ENCODE measurements at regions not wholly inside any gene's neighbourhood (a gene's known extent, or its start where the extent isn't known, plus 50 kb on each side); places are given as distances from the start of the nearest gene placed in this dataset.

DNA sequence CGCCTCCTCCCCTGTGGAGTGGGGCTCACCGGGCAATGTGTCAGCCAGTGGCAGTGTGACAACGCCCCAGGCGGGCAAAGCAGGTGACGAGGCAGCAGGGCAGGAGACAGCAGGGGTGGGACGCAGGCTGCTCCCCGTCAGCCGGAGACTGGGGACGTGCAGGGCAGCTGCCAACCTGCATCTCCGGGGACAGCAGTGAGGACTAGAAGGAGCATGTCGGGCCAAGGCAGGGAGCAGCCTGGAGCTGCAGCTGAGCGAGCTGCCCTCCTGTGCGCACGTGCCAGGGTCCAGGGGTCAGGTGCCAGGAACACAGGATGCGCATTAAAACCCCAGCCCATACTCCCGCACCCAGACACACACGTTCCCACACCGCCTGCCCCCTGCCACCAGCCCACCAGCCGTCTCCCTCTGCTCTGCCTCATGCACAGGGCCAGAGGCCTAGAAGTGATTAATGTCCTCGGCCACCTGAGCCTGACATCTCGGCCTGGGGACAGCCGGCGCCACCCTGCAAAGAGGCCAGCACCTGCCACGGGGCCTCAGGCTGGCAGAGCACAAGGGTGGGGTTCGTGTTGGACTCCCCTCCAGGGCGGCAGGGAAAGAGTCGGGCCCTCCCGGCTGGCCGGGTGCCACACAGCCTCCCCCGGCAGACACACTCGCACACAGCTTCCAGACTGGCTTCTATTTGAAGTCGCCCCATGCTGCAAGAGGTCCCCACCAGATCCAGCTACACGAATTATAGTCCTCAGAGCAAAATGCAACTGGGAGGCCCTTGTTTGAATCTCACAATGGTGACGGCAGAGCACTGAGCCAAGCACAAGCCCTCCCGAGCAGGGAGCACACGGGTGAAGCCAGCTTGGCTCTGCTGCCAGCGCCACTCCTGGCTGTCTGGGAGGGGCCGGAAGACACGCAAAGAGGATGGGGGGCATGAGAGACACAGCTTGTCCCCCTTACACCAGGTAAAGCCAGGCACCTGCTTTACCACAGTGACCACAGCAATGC, 90.4 kb downstream of the RBFOX3 start:
- H3K27ac ChIP-seq = no peak overlapping the region
- WGBS, 4 donors = 77 to 83% (median 79%) methylated on average over 30 to 39 of the region's 39 CpGs
- H3K36me3 ChIP-seq = no peaks in the 10 kb centered on the region
- intact Hi-C loops (cut with DNase I) = no loop called here
- no peak overlapping the region for H3K4me3 ChIP-seq
- no peaks in the 10 kb centered on the region for H3K4me1 ChIP-seq
- DNase-seq (no peak), ATAC-seq (no peak)
- TF ChIP-seq, protein P1, sequence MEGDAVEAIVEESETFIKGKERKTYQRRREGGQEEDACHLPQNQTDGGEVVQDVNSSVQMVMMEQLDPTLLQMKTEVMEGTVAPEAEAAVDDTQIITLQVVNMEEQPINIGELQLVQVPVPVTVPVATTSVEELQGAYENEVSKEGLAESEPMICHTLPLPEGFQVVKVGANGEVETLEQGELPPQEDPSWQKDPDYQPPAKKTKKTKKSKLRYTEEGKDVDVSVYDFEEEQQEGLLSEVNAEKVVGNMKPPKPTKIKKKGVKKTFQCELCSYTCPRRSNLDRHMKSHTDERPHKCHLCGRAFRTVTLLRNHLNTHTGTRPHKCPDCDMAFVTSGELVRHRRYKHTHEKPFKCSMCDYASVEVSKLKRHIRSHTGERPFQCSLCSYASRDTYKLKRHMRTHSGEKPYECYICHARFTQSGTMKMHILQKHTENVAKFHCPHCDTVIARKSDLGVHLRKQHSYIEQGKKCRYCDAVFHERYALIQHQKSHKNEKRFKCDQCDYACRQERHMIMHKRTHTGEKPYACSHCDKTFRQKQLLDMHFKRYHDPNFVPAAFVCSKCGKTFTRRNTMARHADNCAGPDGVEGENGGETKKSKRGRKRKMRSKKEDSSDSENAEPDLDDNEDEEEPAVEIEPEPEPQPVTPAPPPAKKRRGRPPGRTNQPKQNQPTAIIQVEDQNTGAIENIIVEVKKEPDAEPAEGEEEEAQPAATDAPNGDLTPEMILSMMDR (IDR thresholded peaks at IDR 0.05) = no peak
- TF ChIP-seq POLR2A (IDR thresholded peaks at IDR 0.05) = no peak
- peaks cover 0 to 69% (median 18%) of the 10 kb centered on the region in 9 donors for H3K27me3 ChIP-seq
- H3K9me3 ChIP-seq = no peaks in the 10 kb centered on the region

DNA sequence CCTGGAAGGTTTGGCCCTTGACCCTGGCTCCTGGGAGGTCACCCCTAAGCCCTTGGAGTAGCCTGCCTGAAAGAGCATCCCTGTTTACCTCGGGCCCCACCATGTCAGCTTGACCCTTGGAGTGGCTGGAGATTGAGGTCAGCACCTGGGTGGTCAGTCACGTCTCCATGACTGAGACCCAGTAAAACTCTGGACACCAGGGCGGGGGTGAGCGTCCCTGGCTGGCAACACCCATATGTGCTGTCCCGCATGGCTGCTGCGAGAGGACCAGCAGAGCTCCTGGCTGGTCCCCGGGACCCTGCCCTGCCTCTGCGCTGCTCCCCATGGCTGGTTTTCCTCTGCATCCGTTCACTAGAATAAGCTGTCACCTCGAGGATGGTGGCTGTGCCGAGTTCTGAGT, 91.2 kb downstream of the RBFOX3 start:
- ATAC-seq (no peak), DNase-seq (no peak)
- intact Hi-C loops (cut with DNase I) = no loop called here
- Histone ChIP-seq H3K4me1 (no peaks in the 10 kb centered on the region), H3K4me3 (no peak overlapping the region), H3K36me3 (no peaks in the 10 kb centered on the region), H3K27ac (no peak overlapping the region), H3K27me3 (peaks cover 0 to 61% (median 18%) of the 10 kb centered on the region in 9 donors), H3K9me3 (no peaks in the 10 kb centered on the region)
- TF ChIP-seq, protein P1 (IDR thresholded peaks at IDR 0.05) = no peak
- TF ChIP-seq POLR2A (IDR thresholded peaks at IDR 0.05) = no peak
- WGBS, 4 donors = 72 to 84% (median 81%) methylated on average over 5 to 11 of the region's 11 CpGs

DNA sequence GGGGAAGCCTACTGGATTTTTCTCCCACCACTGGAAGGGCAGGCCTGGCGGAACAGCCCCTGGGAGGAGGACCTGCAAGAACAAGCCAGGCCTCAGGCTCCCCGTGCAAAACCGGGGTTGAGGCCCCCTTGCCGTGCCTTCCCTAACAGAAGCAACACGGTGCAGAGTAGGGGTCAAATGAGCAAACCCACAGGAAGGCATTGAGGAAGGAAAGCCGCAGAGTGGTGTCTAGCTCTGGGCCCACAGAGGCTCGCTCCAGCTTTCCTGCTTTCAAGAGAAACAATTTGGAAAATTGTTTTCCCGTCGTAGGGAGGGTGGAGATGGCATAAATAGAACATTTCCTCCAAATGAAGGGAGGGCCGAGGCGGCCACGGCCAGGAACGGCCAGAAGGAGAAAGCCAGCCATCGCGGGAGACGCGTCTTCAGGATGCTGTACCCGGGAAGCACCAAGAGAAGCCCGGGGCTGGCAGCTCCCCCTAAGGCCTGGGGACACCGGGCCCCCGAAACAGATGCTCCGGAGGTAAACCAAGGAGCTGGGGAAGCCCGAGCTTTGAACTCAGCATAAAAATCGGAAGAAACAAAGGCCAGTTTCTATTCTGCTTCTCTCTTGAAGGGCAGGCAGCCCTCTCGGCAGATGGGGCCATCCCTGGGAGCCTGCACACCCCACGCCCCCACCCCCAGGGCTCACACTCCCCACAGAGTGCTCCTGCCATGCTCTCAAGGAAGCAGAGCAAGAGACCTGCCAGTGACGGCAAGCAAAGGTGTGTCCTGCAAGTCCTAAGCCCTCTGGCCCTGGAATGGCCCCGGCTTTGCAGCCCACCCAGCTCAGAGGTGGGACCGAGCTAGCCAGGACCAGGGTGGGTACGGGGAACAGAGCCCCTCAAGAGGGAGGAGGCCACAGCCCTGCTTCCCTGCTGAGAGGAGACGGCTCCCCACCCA, 92.0 kb downstream of the RBFOX3 start:
- intact Hi-C loops (cut with DNase I) = no loop called here
- TF ChIP-seq POLR2A (IDR thresholded peaks at IDR 0.05) = no peak
- TF ChIP-seq, protein P1 (IDR thresholded peaks at IDR 0.05) = no peak
- Histone ChIP-seq H3K27me3 (peaks cover 0 to 60% (median 18%) of the 10 kb centered on the region in 9 donors), H3K4me1 (no peaks in the 10 kb centered on the region), H3K4me3 (no peak overlapping the region), H3K36me3 (no peaks in the 10 kb centered on the region), H3K27ac (no peak overlapping the region), H3K9me3 (no peaks in the 10 kb centered on the region)
- WGBS, 4 donors = 52 to 72% (median 60%) methylated on average over 28 to 31 of the region's 31 CpGs
- DNase-seq (no peak), ATAC-seq (no peak)
